Testis (tissue), 2 donors: ENCODE measurements at regions not wholly inside any gene's neighbourhood (a gene's known extent, or its start where the extent isn't known, plus 50 kb on each side); places are given as distances from the start of the nearest gene placed in this dataset.

ENCODE experiments used
- CTCF ChIP-seq, 3 experiments: fragments of 450-650 bp in 2 of 3; fragments of 200-600 bp in 1 of 3; sonication (generic) in 1 of 3; IDR thresholded peaks; one replicate each; pipeline ENCODE4 v1.5.1; 2016 to 2019; ENCODE audit warnings: antibody characterized with exemption in 3 of 3, mild to moderate bottlenecking in 2 of 3, moderate library complexity in 1 of 3
- POLR2A ChIP-seq: fragments of 450-650 bp; IDR thresholded peaks from one replicate; pipeline ENCODE4 v1.6.1; 2017; ENCODE audit warnings: antibody characterized with exemption, mild to moderate bottlenecking, moderate library complexity

GRCh38 chr15:94882071-94882712 lies 650.8 kb downstream of the MCTP2 start:
- no peak for TF ChIP-seq POLR2A
- no peak for TF ChIP-seq CTCF (IDR thresholded peaks at IDR 0.05)
